NCI-H187 (cell line): ENCODE measurements at regions not wholly inside any gene's neighbourhood (a gene's known extent, or its start where the extent isn't known, plus 50 kb on each side); places are given as distances from the start of the nearest gene placed in this dataset.

Experiments used
- DNase-seq, 2 experiments: peaks; one replicate each; lab custom pipeline; 2025; lab: John Stamatoyannopoulos, UW

DNA sequence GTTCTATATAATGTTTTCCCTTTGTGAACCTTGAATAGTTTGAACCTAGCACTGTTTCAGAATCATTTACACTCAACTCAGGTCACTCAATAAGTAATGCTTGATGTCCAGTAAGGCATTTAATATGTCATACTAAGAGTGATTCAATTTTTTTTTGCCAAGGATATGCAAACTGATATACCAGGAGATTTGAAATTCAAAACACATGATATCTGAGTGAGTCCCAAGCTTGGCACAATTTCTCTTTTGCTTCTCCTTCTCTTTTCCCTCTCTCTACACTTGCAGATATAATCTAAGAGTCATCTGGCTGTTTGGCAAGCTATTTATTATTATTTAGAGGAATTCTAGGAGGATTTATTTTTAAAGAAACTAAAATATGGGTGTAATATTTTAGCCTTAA is 61.6 kb upstream of the SPAG17 start:
- DNase-seq, result no peak

DNA sequence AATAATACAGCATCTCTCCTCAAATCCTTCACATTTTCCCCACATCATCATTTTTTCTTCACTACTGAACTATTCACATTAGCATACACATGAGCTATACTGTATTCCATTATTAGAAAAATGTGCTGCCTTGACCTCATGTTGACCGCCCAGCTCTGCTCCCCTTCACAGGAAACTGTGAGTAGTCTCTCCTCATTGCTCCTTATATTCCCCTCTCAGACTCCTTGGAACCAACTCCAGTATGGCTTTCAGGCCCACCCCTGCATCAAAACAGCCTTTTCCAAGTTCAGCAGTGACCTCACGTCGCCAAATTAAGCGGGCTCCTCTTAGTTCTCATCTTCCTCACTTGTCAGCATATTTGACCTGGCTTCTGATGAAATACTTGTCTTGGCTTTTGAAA is 59.2 kb upstream of the SPAG17 start:
- DNase-seq, result no peak

DNA sequence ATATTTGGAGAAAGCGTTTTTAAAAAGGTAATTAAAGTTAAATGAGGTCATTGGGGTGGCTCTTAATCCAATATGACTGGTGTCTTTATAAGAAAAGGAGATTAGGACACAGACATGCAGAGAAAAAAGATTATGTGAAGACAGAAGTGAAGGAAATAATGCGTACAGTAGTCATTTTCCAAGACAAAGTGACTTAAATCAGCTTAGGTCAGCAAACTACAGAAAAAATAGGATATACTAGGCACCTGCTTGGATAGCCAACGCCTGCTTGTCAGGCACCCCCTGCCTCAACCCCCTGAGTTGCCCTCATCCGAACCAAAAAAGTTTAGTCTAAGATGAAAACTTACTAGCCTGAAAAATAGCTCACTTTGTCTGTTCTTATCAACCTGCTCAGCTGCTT is 58.2 kb upstream of the SPAG17 start:
- no peak for DNase-seq
